Activated T-cell treated with anti-CD3 and anti-CD28 coated beads, Interleukin-2, amount 50 U/mL, for 72 hours (primary cell): ENCODE measurements at regions not wholly inside any gene's neighbourhood (a gene's known extent, or its start where the extent isn't known, plus 50 kb on each side); places are given as distances from the start of the nearest gene placed in this dataset.

ENCODE experiments used
- ATAC-seq, 2 donors: fragments of 150-1000 bp; cut with Tn5 transposase; replicated peaks in 1 of 2; 2 replicates each; pipeline ENCODE4 v1.10.0; 2021; ENCODE audit warnings: moderate library complexity in 2 of 2, mild to moderate bottlenecking in 1 of 2
- DNase-seq, 2 donors: peaks; one replicate each; pipeline ENCODE4 v3.0.0; 2021 to 2022; ENCODE audit warnings: mixed read lengths in 1 of 2
- H3K27ac Mint-ChIP-seq: one replicate; pipeline ENCODE4 v1.8.0; 2022; ENCODE audit warnings: mild to moderate bottlenecking, moderate library complexity, mixed read lengths
- H3K27me3 Mint-ChIP-seq: one replicate; pipeline ENCODE4 v1.8.0; 2022; ENCODE audit warnings: low read depth, mixed read lengths
- H3K36me3 Mint-ChIP-seq, 2 donors: one replicate each; pipeline ENCODE4 v1.8.0; 2022; ENCODE audit warnings: mixed read lengths in 2 of 2, mild to moderate bottlenecking in 1 of 2; ENCODE audit not compliant: insufficient read depth in 2 of 2
- H3K4me1 Mint-ChIP-seq: one replicate; pipeline ENCODE4 v1.8.0; 2022; ENCODE audit warnings: low read depth, mixed read lengths
- H3K4me3 Mint-ChIP-seq, 2 donors: one replicate each; pipeline ENCODE4 v1.8.0; 2022; ENCODE audit warnings: mild to moderate bottlenecking in 2 of 2, mixed read lengths in 2 of 2, moderate library complexity in 2 of 2
- H3K9me3 Mint-ChIP-seq, 2 donors: one replicate each; pipeline ENCODE4 v1.8.0; 2022; ENCODE audit warnings: mixed read lengths in 2 of 2

GRCh38 chr7:46544396-46545008 is 623.4 kb upstream of the IGFBP3 start:
- Mint-ChIP-seq H3K4me3 (no peak overlapping the region), H3K27me3 (no peaks in the 10 kb centered on the region), H3K4me1 (no peaks in the 10 kb centered on the region), H3K27ac (no peak overlapping the region), H3K36me3 (no peaks in the 10 kb centered on the region), H3K9me3 (peaks cover 0 to 2% of the 10 kb centered on the region in 2 donors)
- no peak for DNase-seq
- ATAC-seq, result no peak

- Mint-ChIP-seq H3K4me3 (no peak overlapping the region), H3K27me3 (no peaks in the 10 kb centered on the region), H3K36me3 (no peaks in the 10 kb centered on the region), H3K27ac (no peak overlapping the region), H3K9me3 (peaks cover 0 to 2% of the 10 kb centered on the region in 2 donors), H3K4me1 (no peaks in the 10 kb centered on the region)
- no peak for ATAC-seq
- no peak for DNase-seq
Measured at GRCh38 chr7:46542076-46542475, 621.0 kb upstream of the IGFBP3 start.

- no peak overlapping the region for H3K27ac Mint-ChIP-seq
- no peak overlapping the region for H3K4me3 Mint-ChIP-seq
- no peaks in the 10 kb centered on the region for H3K4me1 Mint-ChIP-seq
- DNase-seq (no peak), ATAC-seq (no peak)
- H3K9me3 Mint-ChIP-seq, result peaks cover 0 to 2% of the 10 kb centered on the region in 2 donors
- H3K36me3 Mint-ChIP-seq, result no peaks in the 10 kb centered on the region
- no peaks in the 10 kb centered on the region for H3K27me3 Mint-ChIP-seq
Measured at GRCh38 chr7:46539892-46540483, 618.9 kb upstream of the IGFBP3 start.

GRCh38 chr7:46537191-46537905 is 616.3 kb upstream of the IGFBP3 start:
- Mint-ChIP-seq H3K36me3 (no peaks in the 10 kb centered on the region), H3K9me3 (peaks cover 3 to 9% of the 10 kb centered on the region in 2 donors), H3K4me1 (no peaks in the 10 kb centered on the region), H3K4me3 (no peak overlapping the region), H3K27me3 (no peaks in the 10 kb centered on the region), H3K27ac (no peak overlapping the region)
- ATAC-seq (no peak), DNase-seq (no peak)

GRCh38 chr7:46534664-46535588 is 613.9 kb upstream of the IGFBP3 start:
- H3K27ac Mint-ChIP-seq, result no peak overlapping the region
- H3K36me3 Mint-ChIP-seq, result peaks cover 0 to 1% of the 10 kb centered on the region in 2 donors
- H3K27me3 Mint-ChIP-seq, result no peaks in the 10 kb centered on the region
- no peaks in the 10 kb centered on the region for H3K4me1 Mint-ChIP-seq
- peaks cover 3 to 9% of the 10 kb centered on the region in 2 donors for H3K9me3 Mint-ChIP-seq
- DNase-seq (no peak), ATAC-seq (no peak)
- no peak overlapping the region for H3K4me3 Mint-ChIP-seq

- ATAC-seq, result no peak
- H3K4me1 Mint-ChIP-seq, result no peaks in the 10 kb centered on the region
- DNase-seq, result no peak
Measured at GRCh38 chr7:46533946-46534345, 612.9 kb upstream of the IGFBP3 start.

GRCh38 chr7:46532571-46532970 is 611.5 kb upstream of the IGFBP3 start:
- H3K27me3 Mint-ChIP-seq, result no peaks in the 10 kb centered on the region
- no peaks in the 10 kb centered on the region for H3K4me1 Mint-ChIP-seq
- H3K27ac Mint-ChIP-seq, result no peak overlapping the region
- ATAC-seq (no peak), DNase-seq (no peak)
- H3K9me3 Mint-ChIP-seq, result peaks cover 3 to 9% of the 10 kb centered on the region in 2 donors
- no peak overlapping the region for H3K4me3 Mint-ChIP-seq
- peaks cover 0 to 1% of the 10 kb centered on the region in 2 donors for H3K36me3 Mint-ChIP-seq

More at GRCh38 chr7:46533946-46534345, 612.9 kb upstream of the IGFBP3 start:
- H3K36me3 Mint-ChIP-seq, result peaks cover 0 to 1% of the 10 kb centered on the region in 2 donors
- H3K27me3 Mint-ChIP-seq, result no peaks in the 10 kb centered on the region
- no peak overlapping the region for H3K27ac Mint-ChIP-seq
- H3K4me3 Mint-ChIP-seq, result no peak overlapping the region
- H3K9me3 Mint-ChIP-seq, result peaks cover 3 to 9% of the 10 kb centered on the region in 2 donors

- H3K4me1 Mint-ChIP-seq, result no peaks in the 10 kb centered on the region
- DNase-seq (no peak), ATAC-seq (no peak)
- H3K27ac Mint-ChIP-seq, result no peak overlapping the region
- peaks cover 5 to 7% of the 10 kb centered on the region in 2 donors for H3K9me3 Mint-ChIP-seq
- H3K27me3 Mint-ChIP-seq, result no peaks in the 10 kb centered on the region
- H3K4me3 Mint-ChIP-seq, result no peak overlapping the region
- H3K36me3 Mint-ChIP-seq, result peaks cover 0 to 1% of the 10 kb centered on the region in 2 donors
Measured at GRCh38 chr7:46530081-46530750, 609.1 kb upstream of the IGFBP3 start.

GRCh38 chr7:46527360-46527759 is 606.3 kb upstream of the IGFBP3 start:
- Mint-ChIP-seq H3K4me1 (no peaks in the 10 kb centered on the region), H3K9me3 (peaks cover 0 to 4% of the 10 kb centered on the region in 2 donors), H3K4me3 (no peak overlapping the region), H3K27ac (no peak overlapping the region), H3K36me3 (peaks cover 0 to 1% of the 10 kb centered on the region in 2 donors), H3K27me3 (no peaks in the 10 kb centered on the region)
- DNase-seq (no peak), ATAC-seq (no peak)

- H3K36me3 Mint-ChIP-seq, result no peaks in the 10 kb centered on the region
- ATAC-seq (no peak), DNase-seq (no peak)
- H3K9me3 Mint-ChIP-seq, result peaks cover 4 to 9% of the 10 kb centered on the region in 2 donors
- no peaks in the 10 kb centered on the region for H3K4me1 Mint-ChIP-seq
- no peaks in the 10 kb centered on the region for H3K27me3 Mint-ChIP-seq
- no peak overlapping the region for H3K4me3 Mint-ChIP-seq
- H3K27ac Mint-ChIP-seq, result no peak overlapping the region
Measured at GRCh38 chr7:46525876-46526275, 604.8 kb upstream of the IGFBP3 start.

- no peaks in the 10 kb centered on the region for H3K27me3 Mint-ChIP-seq
- peaks cover 4 to 9% of the 10 kb centered on the region in 2 donors for H3K9me3 Mint-ChIP-seq
- no peak overlapping the region for H3K4me3 Mint-ChIP-seq
- DNase-seq (no peak), ATAC-seq (no peak)
- H3K4me1 Mint-ChIP-seq, result no peaks in the 10 kb centered on the region
- H3K36me3 Mint-ChIP-seq, result no peaks in the 10 kb centered on the region
- no peak overlapping the region for H3K27ac Mint-ChIP-seq
Measured at GRCh38 chr7:46524350-46524749, 603.3 kb upstream of the IGFBP3 start.

- H3K36me3 Mint-ChIP-seq, result no peaks in the 10 kb centered on the region
- no peaks in the 10 kb centered on the region for H3K27me3 Mint-ChIP-seq
- H3K4me1 Mint-ChIP-seq, result no peaks in the 10 kb centered on the region
- no peak for DNase-seq
- H3K4me3 Mint-ChIP-seq, result no peak overlapping the region
- H3K27ac Mint-ChIP-seq, result no peak overlapping the region
- peaks cover 4 to 9% of the 10 kb centered on the region in 2 donors for H3K9me3 Mint-ChIP-seq
- ATAC-seq, result no peak
Measured at GRCh38 chr7:46522354-46522906, 601.4 kb upstream of the IGFBP3 start.
